ENCODE measurements at regions not wholly inside any gene's neighbourhood (a gene's known extent, or its start where the extent isn't known, plus 50 kb on each side); places are given as distances from the start of the nearest gene placed in this dataset.

DNA sequence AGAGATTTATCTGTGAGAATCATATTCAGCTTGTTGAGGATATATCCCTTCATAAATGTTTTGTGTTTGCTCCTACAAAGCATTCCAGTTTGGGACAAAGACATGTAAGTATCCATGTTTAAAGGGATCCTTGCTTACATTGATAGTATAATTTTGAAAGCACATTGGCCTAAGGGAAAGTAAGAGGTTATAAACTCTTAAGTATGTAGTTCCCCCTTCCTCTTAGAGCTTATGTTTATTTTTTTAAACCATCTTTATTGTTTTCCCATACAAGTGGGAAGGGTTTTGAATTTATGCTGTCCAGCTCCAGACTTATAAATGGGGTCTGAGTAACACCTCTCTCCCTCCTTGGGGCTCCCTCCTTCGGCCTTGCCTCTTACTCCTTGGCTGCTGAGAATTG is 481.5 kb downstream of the LMO4 start:
- TF ChIP-seq POLR2AphosphoS5 (IDR thresholded peaks at IDR 0.05; ENCODE audit: low read depth, low read length) (no peak), PAX5 (IDR thresholded peaks at IDR 0.05; ENCODE audit: insufficient read depth, low read length, severe bottlenecking) (no peak), POLR2A (IDR thresholded peaks at IDR 0.05; ENCODE audit: low read depth, low read length) (no peak), TAF1 (IDR thresholded peaks at IDR 0.05; ENCODE audit: low read depth, low read length) (no peak)
